Ovary (tissue), 3 donors: ENCODE measurements at regions not wholly inside any gene's neighbourhood (a gene's known extent, or its start where the extent isn't known, plus 50 kb on each side); places are given as distances from the start of the nearest gene placed in this dataset.

Experiments used
- POLR2A ChIP-seq: fragments of 450-650 bp; IDR thresholded peaks from one replicate; pipeline ENCODE4 v1.6.1; 2017; ENCODE audit warnings: antibody characterized with exemption, mild to moderate bottlenecking, moderate library complexity
- TF ChIP-seq, protein P1 (sequence below), 3 donors: fragments of 450-650 bp in 2 of 3; fragments of 200-600 bp in 1 of 3; IDR thresholded peaks; one replicate each; pipeline versions ENCODE4 v1.5.1 to v1.8.0; 2016 to 2022; ENCODE audit warnings: antibody characterized with exemption in 3 of 3, mild to moderate bottlenecking in 1 of 3
- donor health status: DM: no; HTN: no; CAD: no.

DNA sequence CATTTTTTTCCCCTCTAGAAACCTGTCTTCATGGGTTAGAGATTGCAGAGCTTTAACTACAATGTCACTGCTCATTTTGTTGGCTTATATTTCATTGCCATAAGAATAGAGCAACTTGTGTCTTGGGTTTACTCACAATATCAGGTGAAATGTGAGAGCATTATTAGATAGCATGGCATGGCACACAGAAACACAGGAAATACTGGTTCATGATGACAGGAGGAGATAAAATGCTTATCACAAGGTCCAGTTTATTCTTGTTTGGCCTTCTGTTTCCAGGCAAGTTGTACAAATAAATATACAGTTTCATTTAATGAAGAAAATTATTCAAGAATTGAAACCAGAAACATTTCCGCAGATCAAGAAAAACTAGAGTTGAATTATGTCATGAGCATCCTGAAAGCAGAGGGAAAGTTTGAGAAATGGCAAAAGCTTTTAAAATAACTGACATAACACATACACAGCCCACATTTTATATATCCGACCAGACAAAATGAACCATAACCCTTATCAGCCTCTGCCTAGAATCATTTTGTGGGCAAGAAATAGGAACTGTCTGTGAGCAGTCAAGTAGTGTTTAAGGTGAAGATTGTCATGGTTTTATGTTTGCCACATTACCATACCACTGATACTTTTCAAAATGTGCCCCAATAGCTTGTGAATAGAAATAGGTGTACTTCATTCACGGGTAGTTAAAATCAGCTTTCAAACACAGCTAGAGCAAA is 297.9 kb upstream of the ARGLU1 start:
- TF ChIP-seq, protein P1, sequence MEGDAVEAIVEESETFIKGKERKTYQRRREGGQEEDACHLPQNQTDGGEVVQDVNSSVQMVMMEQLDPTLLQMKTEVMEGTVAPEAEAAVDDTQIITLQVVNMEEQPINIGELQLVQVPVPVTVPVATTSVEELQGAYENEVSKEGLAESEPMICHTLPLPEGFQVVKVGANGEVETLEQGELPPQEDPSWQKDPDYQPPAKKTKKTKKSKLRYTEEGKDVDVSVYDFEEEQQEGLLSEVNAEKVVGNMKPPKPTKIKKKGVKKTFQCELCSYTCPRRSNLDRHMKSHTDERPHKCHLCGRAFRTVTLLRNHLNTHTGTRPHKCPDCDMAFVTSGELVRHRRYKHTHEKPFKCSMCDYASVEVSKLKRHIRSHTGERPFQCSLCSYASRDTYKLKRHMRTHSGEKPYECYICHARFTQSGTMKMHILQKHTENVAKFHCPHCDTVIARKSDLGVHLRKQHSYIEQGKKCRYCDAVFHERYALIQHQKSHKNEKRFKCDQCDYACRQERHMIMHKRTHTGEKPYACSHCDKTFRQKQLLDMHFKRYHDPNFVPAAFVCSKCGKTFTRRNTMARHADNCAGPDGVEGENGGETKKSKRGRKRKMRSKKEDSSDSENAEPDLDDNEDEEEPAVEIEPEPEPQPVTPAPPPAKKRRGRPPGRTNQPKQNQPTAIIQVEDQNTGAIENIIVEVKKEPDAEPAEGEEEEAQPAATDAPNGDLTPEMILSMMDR (IDR thresholded peaks at IDR 0.05): no peak
- no peak for TF ChIP-seq POLR2A
